ENCODE measurements at regions not wholly inside any gene's neighbourhood (a gene's known extent, or its start where the extent isn't known, plus 50 kb on each side); places are given as distances from the start of the nearest gene placed in this dataset.

DNA sequence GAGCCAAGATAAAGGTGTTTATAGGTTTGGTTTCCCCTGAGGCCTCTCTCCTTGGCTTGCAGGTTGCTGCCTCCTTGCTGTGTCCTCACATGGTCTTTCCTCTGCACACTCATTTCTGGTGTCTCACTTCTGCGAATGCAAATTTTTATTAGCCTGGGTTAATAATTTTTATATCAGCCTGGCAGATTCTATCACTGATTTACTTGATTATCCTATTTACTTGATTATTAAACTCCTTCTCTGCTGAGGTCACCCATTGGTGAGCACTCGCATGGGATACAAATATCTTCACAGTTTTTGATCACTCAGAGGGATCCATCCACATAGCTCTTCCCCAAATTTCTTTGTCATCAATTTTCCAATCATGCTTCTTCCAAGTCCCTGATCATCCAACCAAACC, 90.9 kb upstream of the IGLL5 start:
- Histone ChIP-seq H3K9ac (no peak overlapping the region), H3K9me3 (ENCODE audit: low read depth) (no peaks in the 10 kb centered on the region), H3K27me3 (peaks cover 100% of the 10 kb centered on the region), H3F3A (ENCODE audit: low read depth) (no peaks in the 10 kb centered on the region), H3K4me2 (no peak overlapping the region), H3K4me3 (no peak overlapping the region), H4K20me1 (ENCODE audit: low read depth) (no peaks in the 10 kb centered on the region), H3K27ac (no peak overlapping the region), H3K4me1 (no peaks in the 10 kb centered on the region), H2AFZ (replicated peaks) (no peak overlapping the region), H3K36me3 (no peaks in the 10 kb centered on the region), H3K79me2 (ENCODE audit: low read depth) (no peaks in the 10 kb centered on the region)
- H3K9me3 Mint-ChIP-seq = no peaks in the 10 kb centered on the region
- no peaks in the 10 kb centered on the region for H3K36me3 Mint-ChIP-seq
- no peaks in the 10 kb centered on the region for H3K4me1 Mint-ChIP-seq
- H3K27ac Mint-ChIP-seq = no peak overlapping the region
- no peak overlapping the region for H3K4me3 Mint-ChIP-seq
- DNase-seq (ENCODE audit: low spot score) = no peak
- TF ChIP-seq EZH2phosphoT487 (IDR thresholded peaks at IDR 0.05) = no peak
- no peak for TF ChIP-seq EZH2 (IDR thresholded peaks at IDR 0.05)
- TF ChIP-seq, protein P1, sequence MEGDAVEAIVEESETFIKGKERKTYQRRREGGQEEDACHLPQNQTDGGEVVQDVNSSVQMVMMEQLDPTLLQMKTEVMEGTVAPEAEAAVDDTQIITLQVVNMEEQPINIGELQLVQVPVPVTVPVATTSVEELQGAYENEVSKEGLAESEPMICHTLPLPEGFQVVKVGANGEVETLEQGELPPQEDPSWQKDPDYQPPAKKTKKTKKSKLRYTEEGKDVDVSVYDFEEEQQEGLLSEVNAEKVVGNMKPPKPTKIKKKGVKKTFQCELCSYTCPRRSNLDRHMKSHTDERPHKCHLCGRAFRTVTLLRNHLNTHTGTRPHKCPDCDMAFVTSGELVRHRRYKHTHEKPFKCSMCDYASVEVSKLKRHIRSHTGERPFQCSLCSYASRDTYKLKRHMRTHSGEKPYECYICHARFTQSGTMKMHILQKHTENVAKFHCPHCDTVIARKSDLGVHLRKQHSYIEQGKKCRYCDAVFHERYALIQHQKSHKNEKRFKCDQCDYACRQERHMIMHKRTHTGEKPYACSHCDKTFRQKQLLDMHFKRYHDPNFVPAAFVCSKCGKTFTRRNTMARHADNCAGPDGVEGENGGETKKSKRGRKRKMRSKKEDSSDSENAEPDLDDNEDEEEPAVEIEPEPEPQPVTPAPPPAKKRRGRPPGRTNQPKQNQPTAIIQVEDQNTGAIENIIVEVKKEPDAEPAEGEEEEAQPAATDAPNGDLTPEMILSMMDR (IDR thresholded peaks at IDR 0.05) = no peak
- H3K27me3 Mint-ChIP-seq (ENCODE audit: insufficient read depth, low read depth) = no peaks in the 10 kb centered on the region

- Histone ChIP-seq H3K9ac (no peak overlapping the region), H3K4me1 (no peaks in the 10 kb centered on the region), H3F3A (ENCODE audit: low read depth) (no peaks in the 10 kb centered on the region), H3K36me3 (no peaks in the 10 kb centered on the region), H2AFZ (replicated peaks) (no peak overlapping the region), H3K4me2 (no peak overlapping the region), H3K27ac (no peak overlapping the region), H3K27me3 (peaks cover 100% of the 10 kb centered on the region), H3K9me3 (ENCODE audit: low read depth) (no peaks in the 10 kb centered on the region), H4K20me1 (ENCODE audit: low read depth) (no peaks in the 10 kb centered on the region), H3K4me3 (no peak overlapping the region), H3K79me2 (ENCODE audit: low read depth) (no peaks in the 10 kb centered on the region)
- TF ChIP-seq EZH2 (IDR thresholded peaks at IDR 0.05) = no peak
- TF ChIP-seq, protein P1 (IDR thresholded peaks at IDR 0.05) = no peak
- TF ChIP-seq EZH2phosphoT487 (IDR thresholded peaks at IDR 0.05) = no peak
- no peak for DNase-seq (ENCODE audit: low spot score)
- Mint-ChIP-seq H3K27ac (no peak overlapping the region), H3K36me3 (no peaks in the 10 kb centered on the region), H3K4me1 (no peaks in the 10 kb centered on the region), H3K9me3 (no peaks in the 10 kb centered on the region), H3K27me3 (ENCODE audit: insufficient read depth, low read depth) (no peaks in the 10 kb centered on the region), H3K4me3 (no peak overlapping the region)
Measured at GRCh38 chr22:22798232-22798616, 89.4 kb upstream of the IGLL5 start.

GRCh38 chr22:22798716-22799115, 88.9 kb upstream of the IGLL5 start:
- no peaks in the 10 kb centered on the region for H3K4me1 ChIP-seq
- H3K27me3 ChIP-seq = peaks cover 100% of the 10 kb centered on the region
- H3K4me2 ChIP-seq = no peak overlapping the region
- H3K9ac ChIP-seq = no peak overlapping the region
- H3K4me3 ChIP-seq = no peak overlapping the region
- H3K79me2 ChIP-seq (ENCODE audit: low read depth) = no peaks in the 10 kb centered on the region
- no peaks in the 10 kb centered on the region for H3K36me3 Mint-ChIP-seq
- TF ChIP-seq, protein P1 (IDR thresholded peaks at IDR 0.05) = no peak
- TF ChIP-seq EZH2 (IDR thresholded peaks at IDR 0.05) = no peak
- TF ChIP-seq EZH2phosphoT487 (IDR thresholded peaks at IDR 0.05) = no peak
- no peak overlapping the region for H3K27ac ChIP-seq
- H2AFZ ChIP-seq (replicated peaks) = no peak overlapping the region
- H3K4me3 Mint-ChIP-seq = no peak overlapping the region
- H3K36me3 ChIP-seq = no peaks in the 10 kb centered on the region
- no peaks in the 10 kb centered on the region for H3K4me1 Mint-ChIP-seq
- H3K9me3 ChIP-seq (ENCODE audit: low read depth) = no peaks in the 10 kb centered on the region
- H3K27me3 Mint-ChIP-seq (ENCODE audit: insufficient read depth, low read depth) = no peaks in the 10 kb centered on the region
- H3K9me3 Mint-ChIP-seq = no peaks in the 10 kb centered on the region
- no peaks in the 10 kb centered on the region for H4K20me1 ChIP-seq (ENCODE audit: low read depth)
- no peak for DNase-seq (ENCODE audit: low spot score)
- H3K27ac Mint-ChIP-seq = no peak overlapping the region
- H3F3A ChIP-seq (ENCODE audit: low read depth) = no peaks in the 10 kb centered on the region

- Mint-ChIP-seq H3K36me3 (no peaks in the 10 kb centered on the region), H3K27me3 (ENCODE audit: insufficient read depth, low read depth) (no peaks in the 10 kb centered on the region), H3K27ac (no peak overlapping the region), H3K4me1 (no peaks in the 10 kb centered on the region), H3K4me3 (no peak overlapping the region), H3K9me3 (no peaks in the 10 kb centered on the region)
- Histone ChIP-seq H3K9me3 (ENCODE audit: low read depth) (no peaks in the 10 kb centered on the region), H3K36me3 (no peaks in the 10 kb centered on the region), H2AFZ (replicated peaks) (no peak overlapping the region), H3K4me1 (no peaks in the 10 kb centered on the region), H3K9ac (no peak overlapping the region), H3K27me3 (peaks cover 100% of the 10 kb centered on the region), H4K20me1 (ENCODE audit: low read depth) (no peaks in the 10 kb centered on the region), H3F3A (ENCODE audit: low read depth) (no peaks in the 10 kb centered on the region), H3K4me2 (no peak overlapping the region), H3K4me3 (no peak overlapping the region), H3K79me2 (ENCODE audit: low read depth) (no peaks in the 10 kb centered on the region), H3K27ac (no peak overlapping the region)
- DNase-seq (ENCODE audit: low spot score) = no peak
- no peak for TF ChIP-seq EZH2phosphoT487 (IDR thresholded peaks at IDR 0.05)
- TF ChIP-seq EZH2 (IDR thresholded peaks at IDR 0.05) = no peak
- TF ChIP-seq, protein P1 (IDR thresholded peaks at IDR 0.05) = no peak
Measured at GRCh38 chr22:22799561-22799960, 88.1 kb upstream of the IGLL5 start.

Measured in neural progenitor cell (in vitro differentiated cells).